B cell (primary cell): ENCODE measurements at regions not wholly inside any gene's neighbourhood (a gene's known extent, or its start where the extent isn't known, plus 50 kb on each side); places are given as distances from the start of the nearest gene placed in this dataset.

Experiments used
- ATAC-seq: fragments of 200-7000 bp; cut with Tn5 transposase; one replicate; pipeline ENCODE4 v1.10.0; 2021; ENCODE audit warnings: low read depth, mild to moderate bottlenecking, moderate number of reproducible peaks, moderate library complexity
- CTCF ChIA-PET: fragments of 350-600 bp; sonication (Branson Sonifier 250); formaldehyde crosslinking; loops from one replicate; lab custom pipeline; 2021; ENCODE audit warnings: antibody characterized with exemption, inconsistent platforms; lab: Charles Lee
- POLR2A ChIA-PET: fragments of 350-600 bp; sonication (Branson Sonifier 250); formaldehyde crosslinking; loops from one replicate; lab custom pipeline; 2021; ENCODE audit warnings: antibody characterized with exemption; lab: Charles Lee
- DNase-seq: peaks from one replicate; pipeline ENCODE4 v3.0.0; 2013
- H2AFZ ChIP-seq: 2 replicates; pipeline ENCODE4 v1.6.1; 2012; ENCODE audit warnings: mild to moderate bottlenecking, low read depth, low read length; ENCODE audit not compliant: insufficient read depth, poor library complexity, severe bottlenecking
- H3K27ac ChIP-seq, 2 donors: 1 replicate in 1 of 2; 2 replicates in 1 of 2; pipeline ENCODE4 v1.5.1; 2012 to 2013; ENCODE audit warnings: low read length in 2 of 2, mild to moderate bottlenecking in 2 of 2, moderate library complexity in 1 of 2
- H3K27me3 ChIP-seq, 4 experiments: fragments of 200-600 bp in 1 of 4; sonication (generic) in 1 of 4; replicated peaks in 1 of 4; 1 replicate in 2 of 4; 2 replicates in 2 of 4; pipeline versions ENCODE4 v1.6.1 to v1.7.0; 2013 to 2016; ENCODE audit warnings: low read length in 3 of 4, mild to moderate bottlenecking in 2 of 4, mixed read lengths in 1 of 4, moderate library complexity in 1 of 4; ENCODE audit not compliant: insufficient read depth in 4 of 4, control insufficient read depth in 3 of 4; ENCODE audit errors: control extremely low read depth in 1 of 4
- H3K36me3 ChIP-seq, 2 experiments: replicated peaks in 1 of 2; 1 replicate in 1 of 2; 2 replicates in 1 of 2; pipeline versions ENCODE4 v1.6.1 to v1.7.1; 2013; ENCODE audit warnings: low read length in 1 of 2; ENCODE audit not compliant: insufficient read depth in 2 of 2, control insufficient read depth in 1 of 2; ENCODE audit errors: control extremely low read depth in 1 of 2, extremely low read depth in 1 of 2
- H3K4me1 ChIP-seq, 2 donors: fragments of 200-600 bp in 1 of 2; sonication (generic) in 1 of 2; 1 replicate in 1 of 2; 2 replicates in 1 of 2; pipeline versions ENCODE4 v1.5.1 to v1.6.1; 2013 to 2017; ENCODE audit warnings: low read length in 2 of 2; ENCODE audit not compliant: control insufficient read depth in 2 of 2, insufficient read depth in 2 of 2
- H3K4me2 ChIP-seq: replicated peaks from 2 replicates; pipeline ENCODE3; 2012; ENCODE audit warnings: mild to moderate bottlenecking, low read depth, low read length; ENCODE audit not compliant: poor library complexity, severe bottlenecking
- H3K4me3 ChIP-seq, 5 experiments: fragments of 200-600 bp in 1 of 5; sonication (generic) in 1 of 5; 1 replicate in 3 of 5; 2 replicates in 2 of 5; pipeline versions ENCODE4 v1.5.1 to v1.7.0; 2011 to 2016; ENCODE audit warnings: low read length in 4 of 5, mild to moderate bottlenecking in 4 of 5, low read depth in 2 of 5, control low read depth in 1 of 5, moderate library complexity in 1 of 5; ENCODE audit not compliant: insufficient read depth in 1 of 5; ENCODE audit errors: control extremely low read depth in 1 of 5, extremely low read depth in 1 of 5
- H3K79me2 ChIP-seq: fragments of 200-600 bp; sonication (generic); one replicate; pipeline ENCODE4 v1.6.0; 2016; ENCODE audit warnings: low read length; ENCODE audit not compliant: control insufficient read depth, insufficient read depth
- H3K9ac ChIP-seq: fragments of 200-600 bp; sonication (generic); 2 replicates; pipeline ENCODE4 v1.6.1; 2017; ENCODE audit warnings: mild to moderate bottlenecking, low read length, moderate library complexity
- H3K9me3 ChIP-seq, 3 donors: one replicate each; pipeline versions ENCODE4 v1.6.1 to v1.7.1; 2013; ENCODE audit warnings: low read length in 2 of 3; ENCODE audit not compliant: control insufficient read depth in 2 of 3, insufficient read depth in 1 of 3; ENCODE audit errors: control extremely low read depth in 1 of 3
- H4K20me1 ChIP-seq: 2 replicates; pipeline ENCODE4 v1.6.0; 2012; ENCODE audit warnings: mild to moderate bottlenecking, low read length; ENCODE audit not compliant: insufficient read depth, control insufficient read depth, poor library complexity, severe bottlenecking
- H3K27ac Mint-ChIP-seq: one replicate; pipeline ENCODE4 v1.8.0; 2021; ENCODE audit warnings: mixed read lengths
- H3K27me3 Mint-ChIP-seq: one replicate; pipeline ENCODE4 v1.8.0; 2021; ENCODE audit warnings: mixed read lengths
- H3K4me1 Mint-ChIP-seq: one replicate; pipeline ENCODE4 v1.8.0; 2021; ENCODE audit warnings: mixed read lengths
- H3K4me3 Mint-ChIP-seq: one replicate; pipeline ENCODE4 v1.8.0; 2021; ENCODE audit warnings: mixed read lengths
- H3K9me3 Mint-ChIP-seq: one replicate; pipeline ENCODE4 v1.8.0; 2022; ENCODE audit warnings: mixed read lengths; ENCODE audit not compliant: insufficient read depth
- CTCF ChIP-seq: fragments of 200-600 bp; IDR thresholded peaks from one replicate; pipeline ENCODE4 v1.8.0; 2022; ENCODE audit warnings: antibody characterized with exemption, mild to moderate bottlenecking
- EZH2 ChIP-seq: IDR thresholded peaks from 2 replicates; pipeline ENCODE4 v1.6.1; 2012; ENCODE audit warnings: borderline replicate concordance, low read depth, mild to moderate bottlenecking, moderate library complexity, low read length; ENCODE audit not compliant: insufficient read depth, poor library complexity, severe bottlenecking
- WGBS: methylation state at CpG from one replicate; pipeline ENCODE4 v1.1.5; 2013; ENCODE audit warnings: missing lambda C conversion rate; ENCODE audit not compliant: insufficient coverage; 5-methylcytosine and 5-hydroxymethylcytosine counted together
- intact Hi-C: fragments of 100-400 bp; cut with micrococcal nuclease; formaldehyde crosslinking; loops from one replicate; pipeline ENCODE4 v1.10.0; 2022

GRCh38 chr1:228883535-228883934 lies 148.3 kb downstream of the RHOU start:
- H3K27me3 Mint-ChIP-seq: peaks cover 14% of the 10 kb centered on the region
- no peak overlapping the region for H3K27ac ChIP-seq
- H3K4me3 Mint-ChIP-seq: no peak overlapping the region
- TF ChIP-seq EZH2: no peak
- TF ChIP-seq CTCF: no peak
- no peak overlapping the region for H3K4me3 ChIP-seq
- H3K4me1 ChIP-seq: no peaks in the 10 kb centered on the region
- no peaks in the 10 kb centered on the region for H3K36me3 ChIP-seq
- peaks cover 0 to 13% (median 5%) of the 10 kb centered on the region in 3 donors for H3K9me3 ChIP-seq
- no peak overlapping the region for H3K27ac Mint-ChIP-seq
- H3K9ac ChIP-seq: no peak overlapping the region
- ChIA-PET POLR2A (no interaction called here), CTCF (no interaction called here)
- H3K4me1 Mint-ChIP-seq: no peaks in the 10 kb centered on the region
- H3K4me2 ChIP-seq: no peak overlapping the region
- no peak for ATAC-seq
- no peaks in the 10 kb centered on the region for H4K20me1 ChIP-seq
- no peak for DNase-seq
- WGBS: 97% methylated on average over 2 of the region's 2 CpGs
- peaks cover 3% of the 10 kb centered on the region for H3K9me3 Mint-ChIP-seq
- intact Hi-C loops: no loop called here
- H2AFZ ChIP-seq: no peak overlapping the region
- H3K27me3 ChIP-seq: no peaks in the 10 kb centered on the region
- no peaks in the 10 kb centered on the region for H3K79me2 ChIP-seq

GRCh38 chr1:228884196-228884595 lies 148.9 kb downstream of the RHOU start:
- Histone ChIP-seq H3K9ac (no peak overlapping the region), H3K9me3 (peaks cover 0 to 13% (median 5%) of the 10 kb centered on the region in 3 donors), H3K79me2 (no peaks in the 10 kb centered on the region), H4K20me1 (no peaks in the 10 kb centered on the region), H3K27ac (no peak overlapping the region), H3K27me3 (no peaks in the 10 kb centered on the region), H3K36me3 (no peaks in the 10 kb centered on the region), H2AFZ (no peak overlapping the region), H3K4me2 (no peak overlapping the region), H3K4me3 (no peak overlapping the region), H3K4me1 (no peaks in the 10 kb centered on the region)
- Mint-ChIP-seq H3K27me3 (peaks cover 14% of the 10 kb centered on the region), H3K4me3 (no peak overlapping the region), H3K27ac (no peak overlapping the region), H3K9me3 (peaks cover 3% of the 10 kb centered on the region), H3K4me1 (no peaks in the 10 kb centered on the region)
- no peak for TF ChIP-seq CTCF
- no peak for TF ChIP-seq EZH2
- ATAC-seq (no peak), DNase-seq (no peak)
- ChIA-PET POLR2A (no interaction called here), CTCF (no interaction called here)
- intact Hi-C loops: no loop called here
- 100% methylated on average over 4 of the region's 5 CpGs for WGBS
